Activated CD4-positive, alpha-beta T cell treated with anti-CD3 and anti-CD28 coated beads, Interleukin-2, Interleukin-6, amounts not matched to agents 100 ng/mL and 50 ng/mL, durations not matched to agents 16 hours and 8 hours (primary cell): ENCODE measurements at regions not wholly inside any gene's neighbourhood (a gene's known extent, or its start where the extent isn't known, plus 50 kb on each side); places are given as distances from the start of the nearest gene placed in this dataset.
A peak's percentile ranks its signal among the peaks of the same experiment; 100 is the strongest.

Source experiments
- DNase-seq: peaks from one replicate; pipeline ENCODE4 v3.0.0-alpha.2; 2020

GRCh38 chr6:9507136-9507895, 907.6 kb downstream of the TFAP2A start:
- no peak for DNase-seq

DNA sequence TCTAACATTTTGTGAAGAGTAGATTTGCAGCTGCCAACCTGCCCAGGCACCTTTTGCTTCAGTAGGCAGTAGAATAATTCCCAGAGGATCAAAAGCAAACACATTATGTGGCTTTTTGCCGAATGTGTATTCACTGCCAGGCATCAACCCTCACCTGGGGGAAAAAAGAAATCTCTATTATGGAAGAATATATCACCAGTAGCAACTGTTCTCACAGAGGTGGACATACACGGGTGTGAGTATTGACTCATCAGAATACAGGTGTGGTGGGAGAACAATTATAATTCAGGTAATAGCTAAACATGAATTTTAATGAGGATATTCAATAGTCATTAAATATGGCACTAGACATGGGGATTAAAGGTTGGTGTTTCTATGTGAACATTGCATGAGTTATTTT, 910.7 kb downstream of the TFAP2A start:
- no peak for DNase-seq

GRCh38 chr6:9503111-9503761, 911.6 kb downstream of the TFAP2A start:
- no peak for DNase-seq

DNA sequence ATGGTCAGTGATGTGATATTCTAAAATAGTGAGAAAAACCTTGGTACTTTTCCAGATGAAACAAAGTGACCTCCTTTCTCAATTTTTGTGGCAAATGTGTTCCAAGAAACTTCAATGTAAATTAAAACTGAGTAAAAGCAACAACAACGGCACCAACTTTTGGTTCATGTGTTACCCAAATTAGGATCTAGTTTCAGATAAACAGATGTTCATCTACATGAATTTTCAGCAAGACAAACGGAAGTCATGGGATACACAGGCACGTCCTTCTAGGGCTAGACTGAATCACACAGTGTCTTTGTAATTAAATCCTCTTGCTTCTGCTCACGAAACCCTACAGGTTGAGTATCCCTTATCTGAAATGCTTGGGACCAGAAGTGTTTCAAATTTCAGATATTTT, 915.2 kb downstream of the TFAP2A start:
- no peak for DNase-seq

DNA sequence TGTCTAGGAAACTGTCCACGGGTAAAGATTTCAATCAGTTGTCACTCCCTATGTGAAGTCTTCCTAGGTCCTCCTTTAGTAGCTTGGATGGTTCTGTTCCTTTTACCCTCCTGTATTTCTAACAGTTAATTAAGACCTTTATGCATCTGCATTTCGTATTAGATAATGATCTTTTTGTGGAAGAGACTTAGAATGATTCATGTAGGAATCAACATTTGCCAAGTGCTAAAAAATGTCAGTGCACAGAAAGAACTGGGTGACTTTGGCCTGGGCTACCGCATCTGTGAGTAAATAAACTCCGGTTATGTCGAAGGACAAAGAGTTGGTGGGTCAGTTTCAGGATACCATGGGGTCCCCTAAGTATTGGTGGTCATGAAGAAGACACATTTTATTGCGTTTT, 918.0 kb downstream of the TFAP2A start:
- DNase-seq: no peak

- no peak for DNase-seq
Measured at GRCh38 chr6:9494864-9495263, 920.0 kb downstream of the TFAP2A start.

DNA sequence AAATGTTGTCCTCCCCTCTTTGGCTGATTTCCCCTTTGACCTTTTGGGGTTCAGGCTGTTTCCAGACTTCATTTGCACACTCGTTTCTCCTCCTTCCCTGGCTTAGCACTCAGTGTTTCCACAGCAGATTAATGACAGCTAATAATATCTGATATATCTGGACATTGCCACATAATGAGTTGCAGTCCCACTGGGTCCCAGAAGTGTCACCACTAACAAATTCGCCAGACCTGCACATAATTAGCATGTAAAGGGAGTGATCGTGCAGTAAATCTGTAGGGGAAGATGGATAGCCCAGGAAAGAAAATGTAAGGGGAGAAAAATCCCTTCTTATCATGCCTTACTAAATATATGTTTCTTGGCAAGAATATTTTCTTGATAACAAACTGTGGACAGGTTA, 922.1 kb downstream of the TFAP2A start:
- no peak for DNase-seq

GRCh38 chr6:9487128-9487527, 927.7 kb downstream of the TFAP2A start:
- DNase-seq: no peak

DNA sequence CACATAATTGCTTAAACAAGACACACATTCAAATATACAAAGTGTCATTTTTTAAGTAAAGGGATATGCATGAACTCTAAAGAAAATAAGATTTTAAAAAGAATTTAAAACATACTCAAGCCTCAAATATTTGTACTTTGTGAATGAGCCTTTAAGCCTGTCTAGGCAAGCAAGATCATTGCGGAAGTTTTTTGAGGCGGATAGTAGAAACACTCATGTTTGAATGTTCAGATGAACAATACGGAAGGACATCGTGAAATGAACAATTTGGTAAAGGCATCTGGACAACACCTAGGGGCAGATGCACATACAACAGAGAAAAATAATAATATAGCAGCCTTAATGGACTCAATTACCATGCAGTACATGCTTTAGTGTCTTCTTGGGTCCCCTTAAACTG, 928.9 kb downstream of the TFAP2A start:
- DNase-seq: no peak

GRCh38 chr6:9484686-9485085, 930.2 kb downstream of the TFAP2A start:
- no peak for DNase-seq

DNA sequence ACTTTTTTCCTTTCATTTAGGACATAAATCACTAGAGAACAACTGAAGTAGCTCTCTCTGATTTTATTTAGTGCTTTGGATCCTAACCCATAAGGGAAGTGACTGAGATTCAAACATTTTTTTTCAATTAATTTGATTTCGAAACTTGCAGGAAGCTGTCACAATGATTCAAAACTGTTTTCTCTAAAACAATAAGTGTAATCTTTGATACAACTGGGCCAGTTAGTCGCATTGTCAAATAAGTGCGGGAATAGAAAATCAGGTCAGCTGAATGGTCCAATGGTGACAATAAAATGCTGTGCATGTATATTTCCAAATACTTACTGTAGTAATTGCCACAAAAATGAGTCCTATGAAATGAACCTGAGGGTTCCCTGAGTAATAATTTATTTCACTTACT, 930.8 kb downstream of the TFAP2A start:
- DNase-seq: no peak

- peak; percentile 13 for DNase-seq
Measured at GRCh38 chr6:9482030-9482738, 932.7 kb downstream of the TFAP2A start.

- no peak for DNase-seq
Measured at GRCh38 chr6:9481292-9482029, 933.4 kb downstream of the TFAP2A start.

DNA sequence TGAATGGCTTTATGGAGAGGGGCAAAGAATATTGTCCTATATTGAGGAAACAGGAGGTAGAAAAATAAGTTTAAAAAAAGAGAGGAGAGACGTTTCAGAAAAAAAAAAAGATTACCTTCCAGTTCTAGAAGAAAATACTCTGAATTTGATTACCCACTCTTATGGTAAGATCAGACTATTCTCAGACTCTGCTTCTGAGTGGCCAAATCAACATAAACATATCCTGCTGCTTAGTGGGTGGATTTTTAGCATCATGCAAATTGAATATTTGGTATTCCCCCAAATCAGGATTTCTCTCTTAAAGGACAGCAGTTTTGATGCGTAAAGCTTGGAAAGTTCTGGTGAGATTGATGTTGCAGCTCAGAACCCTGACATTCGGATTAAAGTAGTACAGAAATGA, 946.6 kb downstream of the TFAP2A start:
- DNase-seq: no peak

GRCh38 chr6:9467741-9468140, 947.1 kb downstream of the TFAP2A start:
- DNase-seq: no peak

GRCh38 chr6:9464583-9464982, 950.3 kb downstream of the TFAP2A start:
- no peak for DNase-seq

- no peak for DNase-seq
Measured at GRCh38 chr6:9463311-9463710, 951.6 kb downstream of the TFAP2A start.

GRCh38 chr6:9461188-9461587, 953.7 kb downstream of the TFAP2A start:
- no peak for DNase-seq

GRCh38 chr6:9458424-9458823, 956.5 kb downstream of the TFAP2A start:
- DNase-seq: no peak

GRCh38 chr6:9455864-9456658, 958.8 kb downstream of the TFAP2A start:
- no peak for DNase-seq

DNA sequence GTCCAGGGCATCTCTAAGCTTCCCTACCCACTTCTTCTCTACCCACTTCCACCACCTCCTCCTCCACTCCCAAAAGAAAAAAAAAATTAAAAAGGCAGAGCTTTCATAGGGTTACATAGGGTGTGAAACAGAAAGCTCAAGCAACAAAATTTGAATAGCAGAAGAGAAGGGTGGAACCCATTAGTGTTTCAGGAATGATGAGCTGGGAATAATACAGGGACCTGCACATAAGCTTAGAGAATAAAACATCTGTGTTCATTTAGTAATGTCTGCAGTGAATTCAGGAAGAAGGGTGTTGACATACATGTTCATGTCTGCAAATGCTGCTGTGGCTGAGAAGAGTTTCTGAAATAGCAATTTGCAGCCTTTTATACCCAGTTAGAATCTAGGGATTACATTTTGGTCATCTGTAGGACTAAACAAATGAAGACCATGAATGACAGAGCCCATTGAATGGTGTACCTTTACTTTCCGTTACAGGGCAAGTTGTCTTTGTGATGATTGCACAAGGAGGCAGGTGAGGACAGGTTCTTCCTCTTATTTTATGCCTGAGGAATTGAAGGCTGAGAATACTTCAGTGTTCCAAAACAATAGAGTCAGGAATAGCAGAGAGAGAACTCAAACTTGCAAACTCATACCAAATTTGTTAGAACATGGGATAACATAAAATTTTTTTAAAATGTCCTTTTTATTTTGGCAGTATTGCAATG, 975.1 kb downstream of the TFAP2A start:
- DNase-seq: no peak

DNA sequence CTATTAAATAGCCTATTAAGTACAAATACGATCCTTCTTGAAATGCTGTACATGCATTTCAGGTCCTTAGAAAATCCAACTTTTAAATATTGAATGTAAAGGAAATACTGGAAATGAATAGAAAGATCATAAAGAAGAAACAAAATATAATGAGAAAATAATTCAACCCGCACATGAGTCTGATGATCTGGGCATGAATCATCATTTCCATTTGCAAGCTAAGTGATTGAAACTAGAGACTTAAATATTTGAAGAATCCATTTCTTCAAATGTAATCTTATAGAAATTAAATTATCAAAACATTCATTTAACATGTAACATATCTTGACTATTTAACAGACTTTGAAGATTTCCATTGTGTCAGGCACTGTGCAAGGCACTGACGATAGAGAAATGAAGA, 977.0 kb downstream of the TFAP2A start:
- no peak for DNase-seq
